ENCODE measurements at regions not wholly inside any gene's neighbourhood (a gene's known extent, or its start where the extent isn't known, plus 50 kb on each side); places are given as distances from the start of the nearest gene placed in this dataset.

GRCh38 chr13:89812856-89813255, 1534.6 kb upstream of the MIR17HG start:
- TF ChIP-seq EP300 (IDR thresholded peaks at IDR 0.05), result no peak
- TF ChIP-seq CTCF (IDR thresholded peaks at IDR 0.05), result no peak
- no peak for TF ChIP-seq POLR2AphosphoS5 (IDR thresholded peaks at IDR 0.05)
- no peak for TF ChIP-seq POLR2A (IDR thresholded peaks at IDR 0.05)

Measured in gastroesophageal sphincter (tissue), 3 donors.